GM12892 (cell line): ENCODE measurements at regions not wholly inside any gene's neighbourhood (a gene's known extent, or its start where the extent isn't known, plus 50 kb on each side); places are given as distances from the start of the nearest gene placed in this dataset.

Source experiments
- POLR2A ChIP-seq: IDR thresholded peaks from 2 replicates; pipeline ENCODE4 v1.6.1; 2011; ENCODE audit warnings: low read depth, low read length, control low read depth
- POLR2AphosphoS5 ChIP-seq: IDR thresholded peaks from 2 replicates; pipeline ENCODE4 v1.6.1; 2011; ENCODE audit warnings: low read depth, low read length, control low read depth
- TAF1 ChIP-seq: IDR thresholded peaks from 2 replicates; pipeline ENCODE4 v1.6.1; 2011; ENCODE audit warnings: low read depth, mild to moderate bottlenecking, control low read depth, low read length, borderline replicate concordance

DNA sequence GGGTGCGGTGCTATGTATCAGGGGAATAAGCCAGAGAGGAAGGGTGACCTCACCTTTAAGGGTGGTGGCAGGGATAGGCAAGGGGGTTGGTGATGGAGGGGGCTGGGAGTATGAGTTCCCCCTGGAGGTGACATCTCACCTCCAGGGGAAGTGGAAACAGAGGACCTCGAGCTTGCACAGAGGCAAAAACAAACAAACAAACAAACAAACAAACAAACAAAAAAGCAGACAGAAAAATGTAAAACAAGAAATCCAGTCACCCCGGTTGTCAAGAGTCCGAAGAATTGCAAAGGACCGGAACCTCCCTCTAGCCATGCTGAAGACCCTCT, 112.2 kb upstream of the MYL2 start:
- TF ChIP-seq POLR2A: no peak
- no peak for TF ChIP-seq TAF1
- TF ChIP-seq POLR2AphosphoS5: no peak
